HG03354 (cell line): ENCODE measurements at regions not wholly inside any gene's neighbourhood (a gene's known extent, or its start where the extent isn't known, plus 50 kb on each side); places are given as distances from the start of the nearest gene placed in this dataset.
"Not testable (repeated sequence)": the region's sequence is repeated elsewhere in the genome, so short reads cannot be mapped to it uniquely, and the experiment has no call there.

Experiments
- ATAC-seq: cut with Tn5 transposase; IDR thresholded peaks from one replicate; pipeline ENCODE4 v1.9.1; 2021; ENCODE audit warnings: mild to moderate bottlenecking; ENCODE audit not compliant: unreplicated experiment, poor library complexity, severe bottlenecking

DNA sequence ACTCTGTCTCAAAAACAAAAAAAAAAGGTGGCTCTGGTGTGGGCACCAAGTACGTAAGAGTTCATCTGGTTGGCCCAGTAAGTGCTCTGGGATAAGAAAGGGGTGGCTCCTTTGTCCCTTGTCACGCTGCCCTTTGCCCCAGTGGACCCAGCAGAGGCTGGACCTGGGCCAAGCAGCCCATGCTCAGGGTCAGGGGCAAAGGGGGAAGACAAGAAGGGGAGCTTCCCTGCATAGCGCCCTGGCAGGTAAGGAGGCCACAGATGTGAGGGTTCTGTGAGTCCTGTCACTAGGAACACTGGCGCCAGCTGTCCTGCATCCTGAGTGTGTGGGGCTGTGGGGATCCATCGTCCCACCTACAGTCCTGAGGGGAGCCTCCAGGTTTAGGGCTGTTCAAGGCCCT is 65.3 kb downstream of the GADD45G start:
- ATAC-seq = no peak

DNA sequence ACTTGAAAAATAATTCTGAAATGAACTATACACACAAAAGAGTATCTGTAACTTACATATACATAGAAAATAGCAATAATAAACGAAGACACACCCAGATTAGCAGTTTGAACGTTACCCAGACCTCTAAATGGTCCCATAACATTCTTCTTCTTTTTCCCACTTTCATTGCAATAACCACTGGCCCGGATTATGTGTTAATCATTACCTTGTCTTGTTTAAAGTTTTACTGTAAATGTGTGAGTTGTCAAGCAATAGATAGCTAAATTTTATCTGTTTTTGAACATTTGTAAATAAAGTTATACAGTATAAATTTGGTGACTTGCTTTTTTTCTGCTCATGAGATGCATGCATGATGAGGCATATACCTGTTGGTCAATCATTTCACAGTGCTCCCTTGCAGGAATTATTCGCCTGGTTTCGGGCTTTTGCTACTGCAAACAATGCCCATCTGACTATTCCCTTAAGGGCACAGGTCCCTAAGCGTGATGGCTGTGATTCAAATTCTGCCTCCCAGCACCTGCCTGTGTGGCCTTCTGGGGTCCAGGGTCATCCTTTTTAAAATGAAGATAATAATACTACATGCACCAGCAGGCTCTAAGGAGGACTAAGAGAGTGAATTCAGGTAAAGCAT is 66.1 kb downstream of the GADD45G start:
- ATAC-seq = no peak

DNA sequence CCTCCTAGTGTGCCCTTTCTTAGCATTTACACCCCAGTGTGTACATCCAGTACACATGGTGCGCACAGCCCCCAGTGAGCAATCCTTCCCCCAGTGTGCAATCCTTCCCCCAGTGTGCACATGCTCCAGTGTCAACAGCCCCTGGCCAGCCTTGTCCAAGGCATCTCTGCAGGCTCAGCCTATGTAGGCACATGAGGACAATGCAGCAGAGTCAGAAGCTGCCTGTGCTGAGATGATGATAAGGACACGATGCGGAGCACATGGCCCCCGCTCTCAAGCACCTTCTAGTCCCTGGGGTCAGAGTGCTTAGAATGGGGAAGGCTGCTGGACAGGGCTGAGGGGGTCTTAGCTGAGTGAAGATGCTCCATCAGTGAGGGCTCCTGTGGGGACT is 69.8 kb downstream of the GADD45G start:
- ATAC-seq = no peak

DNA sequence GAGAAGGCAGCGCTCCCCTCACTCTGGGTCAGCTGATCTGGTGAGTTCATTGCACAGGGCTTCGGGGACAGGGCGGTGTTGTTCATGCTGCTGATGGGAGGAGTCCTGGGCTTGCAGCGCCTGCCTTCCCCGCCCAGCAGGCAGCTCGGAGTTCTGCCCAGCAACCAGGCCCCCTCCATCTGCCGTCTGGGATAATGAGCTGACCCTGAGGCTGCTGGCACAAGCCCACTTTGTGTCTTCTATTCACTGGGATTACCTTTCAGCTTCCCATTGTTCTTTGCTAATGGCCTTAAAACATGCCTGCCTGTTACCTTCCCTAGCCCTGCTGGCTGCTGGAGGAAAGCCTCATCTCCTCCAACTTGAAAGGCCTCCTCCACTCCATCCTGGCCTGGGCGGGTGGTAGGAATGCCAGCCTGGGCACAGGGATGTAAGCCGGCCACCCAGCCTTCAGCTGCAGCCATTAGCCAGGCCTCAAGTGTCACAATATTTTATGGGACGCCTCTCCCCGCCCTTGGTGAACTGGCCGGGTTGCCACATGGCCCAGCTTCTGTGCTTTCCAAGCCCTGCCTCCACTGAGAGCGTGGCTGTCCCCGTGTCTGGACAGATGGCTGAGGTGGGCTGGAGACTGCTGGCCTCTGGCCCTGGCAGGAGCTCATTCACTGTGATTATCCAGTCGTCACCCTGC is 70.4 kb downstream of the GADD45G start:
- no peak for ATAC-seq

DNA sequence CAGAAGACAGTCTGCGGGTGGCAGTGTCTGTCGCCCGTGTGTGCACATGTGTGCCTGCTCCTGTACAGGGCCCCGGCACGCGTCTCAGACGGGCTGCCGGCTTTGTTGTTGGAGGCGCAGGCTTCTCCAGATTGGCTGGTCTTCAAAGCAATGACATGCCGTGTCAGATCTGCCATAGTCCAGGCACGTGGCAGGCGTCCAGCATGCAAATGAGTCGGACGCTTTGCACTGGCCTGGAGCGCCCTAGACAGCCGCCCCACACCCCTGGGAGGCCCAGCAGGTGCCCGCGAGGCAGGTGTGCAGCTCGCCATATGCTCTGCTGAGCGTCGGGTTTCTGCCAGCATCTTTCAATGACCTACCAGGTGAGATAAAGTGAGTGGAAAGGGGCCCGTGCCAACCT is 71.5 kb downstream of the GADD45G start:
- no peak for ATAC-seq

DNA sequence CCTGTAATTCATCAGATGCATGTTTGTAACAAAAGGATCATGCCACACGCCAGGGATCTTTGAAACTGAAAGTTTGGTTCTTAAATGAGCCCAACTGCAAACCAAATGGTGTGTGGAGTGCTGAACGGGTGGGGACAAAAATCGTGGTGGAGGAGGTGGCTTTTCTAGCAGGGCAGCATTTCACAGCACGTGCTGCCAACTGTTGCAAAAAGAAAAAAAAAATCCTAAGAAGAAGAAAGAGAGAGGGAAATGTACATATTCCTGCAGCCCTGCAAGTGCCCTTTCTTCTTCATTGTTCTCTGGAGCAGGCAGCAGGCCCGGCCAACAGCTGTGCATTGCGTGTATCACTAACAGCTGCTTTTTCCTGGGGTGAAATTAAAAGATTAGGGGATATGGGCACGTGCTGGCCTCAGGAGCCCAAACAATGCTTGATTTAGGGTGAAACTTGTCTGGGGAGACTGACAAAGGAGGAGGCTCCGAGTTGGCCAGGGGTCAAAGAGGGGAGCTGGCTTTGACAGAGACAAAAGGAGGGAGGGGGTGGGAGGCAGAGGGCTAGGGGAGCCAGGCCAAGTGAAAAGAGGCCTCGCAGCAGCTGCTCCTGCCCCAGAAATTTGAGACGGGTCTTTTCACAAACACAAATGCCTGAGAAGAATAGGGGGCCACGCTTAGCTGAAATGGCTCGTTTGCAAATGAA is 73.0 kb downstream of the GADD45G start:
- ATAC-seq = no peak

DNA sequence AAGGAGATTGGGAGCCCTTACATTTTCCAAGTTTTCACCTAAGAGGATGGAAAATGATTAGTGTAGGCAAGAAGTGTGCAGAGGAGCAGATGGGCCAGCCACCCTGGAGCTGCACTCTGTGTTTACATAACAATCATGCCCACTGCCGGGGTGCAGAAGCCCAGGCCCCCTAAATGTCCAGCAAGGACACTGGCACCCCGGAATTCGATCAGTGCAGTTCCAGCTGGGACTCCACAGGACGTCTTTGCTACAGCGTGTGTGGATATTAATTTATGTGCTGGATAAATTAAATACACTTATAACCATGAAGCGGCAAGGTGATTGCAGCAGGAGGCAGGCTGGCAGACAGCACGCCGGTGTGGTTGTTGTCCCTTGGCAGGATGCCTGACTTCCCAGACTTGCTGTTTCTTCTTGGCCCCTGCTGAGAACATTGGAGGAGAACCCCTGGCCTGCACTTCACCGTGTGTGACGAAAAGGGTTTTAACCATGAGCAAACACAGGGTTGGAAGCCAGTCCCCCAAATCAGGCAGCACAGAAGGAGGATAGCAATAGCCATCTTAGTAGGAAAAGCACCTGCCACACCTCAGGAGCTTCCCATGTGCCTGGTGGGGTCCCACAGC is 73.7 kb downstream of the GADD45G start:
- ATAC-seq = no peak

DNA sequence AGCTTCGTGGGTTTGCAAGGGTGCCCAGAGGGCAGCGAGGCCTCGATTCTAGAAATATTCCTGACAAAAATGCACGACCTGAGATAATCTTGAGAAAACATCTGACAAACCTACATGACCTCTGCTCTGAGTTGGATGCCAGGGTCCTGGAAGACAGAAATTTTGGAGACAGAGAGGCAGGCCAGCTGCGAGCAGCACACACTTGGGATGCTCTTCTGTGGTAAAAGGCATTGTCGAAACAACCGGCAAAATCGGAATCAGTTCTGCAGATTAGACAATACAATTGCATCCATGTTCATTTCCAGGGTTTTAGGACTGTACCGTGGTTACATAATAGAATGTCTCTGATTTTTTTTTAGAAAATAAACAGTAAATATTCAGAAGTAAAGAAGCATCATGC is 74.2 kb downstream of the GADD45G start:
- no peak for ATAC-seq

DNA sequence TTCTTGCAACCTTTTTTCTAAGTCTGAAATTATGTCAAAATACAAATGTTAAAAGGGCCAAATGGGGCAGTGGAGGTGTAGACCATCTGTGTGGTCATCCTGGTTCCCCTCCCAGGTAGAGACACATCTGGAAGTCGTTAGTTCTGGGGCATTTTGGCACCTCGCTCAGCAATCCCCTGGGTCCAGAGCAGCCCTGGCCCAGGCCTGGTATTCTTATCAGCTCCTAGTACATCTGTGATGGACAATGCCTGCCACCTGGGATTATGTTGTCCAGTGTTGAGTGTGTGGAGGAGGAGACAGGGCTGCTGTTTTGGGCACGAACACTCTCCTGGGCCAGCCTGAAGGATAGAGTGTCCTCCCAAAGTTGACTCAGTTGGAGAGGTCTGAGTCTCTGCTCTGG is 74.8 kb downstream of the GADD45G start:
- no peak for ATAC-seq

DNA sequence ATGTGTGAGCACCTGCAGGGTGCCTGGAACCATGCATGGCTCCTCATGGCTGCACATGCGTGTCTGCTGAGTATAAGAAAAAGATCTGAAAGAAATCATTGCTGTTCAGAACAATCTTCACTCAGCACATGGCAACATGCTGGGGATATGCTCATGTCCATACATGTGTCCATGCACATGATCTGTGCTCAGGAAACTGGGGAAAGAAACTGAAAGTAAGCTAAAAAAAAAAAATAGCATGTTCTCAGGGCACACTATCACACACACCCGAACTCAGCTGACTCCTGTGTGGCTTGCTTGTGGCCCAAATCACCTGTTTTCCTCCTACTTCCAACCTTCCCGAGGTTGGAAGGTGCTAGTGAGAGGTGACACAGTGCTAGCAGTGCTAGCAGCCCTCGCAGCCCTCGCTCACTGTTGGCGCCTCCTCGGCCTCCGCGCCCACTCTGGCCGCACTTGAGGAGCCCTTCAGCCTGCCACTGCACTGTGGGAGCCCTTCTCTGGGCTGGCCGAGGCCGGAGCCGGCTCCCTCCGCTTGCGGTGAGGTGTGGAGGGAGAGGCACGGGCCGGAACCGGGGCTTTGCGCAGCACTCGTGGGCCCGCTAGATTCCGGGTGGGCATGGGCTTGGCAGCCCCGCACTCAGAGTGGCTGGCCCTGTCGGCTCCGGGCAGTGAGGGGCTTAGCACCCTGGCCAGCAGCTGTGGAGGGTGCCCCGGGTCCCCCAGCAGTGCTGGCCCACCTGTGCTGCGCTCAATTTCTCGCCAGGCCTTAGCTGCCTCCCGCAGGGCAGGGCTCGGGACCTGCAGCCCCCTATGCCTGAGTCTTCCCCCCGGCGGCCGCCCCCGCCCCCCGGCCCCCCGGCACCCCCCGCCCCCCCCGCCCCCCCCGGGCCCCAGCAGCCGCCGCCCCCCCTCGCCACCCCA is 76.0 kb downstream of the GADD45G start:
- ATAC-seq = no peak

DNA sequence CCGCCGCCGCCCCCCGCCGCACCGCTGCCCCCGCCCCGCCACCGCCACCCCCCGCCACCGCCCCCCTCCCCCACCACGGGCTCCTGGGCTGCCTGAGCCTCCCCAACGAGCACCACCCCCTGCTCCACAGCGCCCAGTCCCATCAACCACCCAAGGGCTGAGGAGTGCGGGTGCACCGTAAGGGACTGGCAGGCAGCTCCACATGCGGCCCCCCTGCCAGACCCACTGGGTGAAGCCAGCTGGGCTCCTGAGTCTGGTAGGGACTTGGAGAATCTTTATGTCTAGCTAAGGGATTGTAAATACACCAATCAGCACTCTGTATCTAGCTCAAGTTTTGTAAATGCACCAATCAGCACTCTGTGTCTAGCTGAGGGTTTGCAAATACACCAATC is 76.7 kb downstream of the GADD45G start:
- ATAC-seq = not testable (repeated sequence)

DNA sequence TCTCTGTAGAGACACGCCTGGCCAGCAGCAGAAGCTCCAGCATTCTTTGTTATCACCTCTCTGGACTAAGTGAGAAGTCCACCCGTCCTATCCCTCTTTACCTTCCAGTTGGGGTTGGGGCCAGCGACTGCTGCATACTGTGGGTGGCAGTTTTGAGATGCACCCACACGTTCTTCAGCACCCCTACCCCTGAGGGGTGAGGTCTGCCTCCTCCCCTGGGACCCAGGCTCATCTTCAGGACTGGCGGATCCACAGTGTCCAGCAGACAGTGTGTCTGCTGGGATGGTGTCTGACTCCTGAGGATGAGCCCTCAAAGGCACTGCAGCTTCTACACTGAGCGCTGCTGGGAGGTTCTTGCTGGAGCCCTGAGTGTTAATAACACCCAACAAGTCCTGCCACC is 78.8 kb downstream of the GADD45G start:
- ATAC-seq = no peak

DNA sequence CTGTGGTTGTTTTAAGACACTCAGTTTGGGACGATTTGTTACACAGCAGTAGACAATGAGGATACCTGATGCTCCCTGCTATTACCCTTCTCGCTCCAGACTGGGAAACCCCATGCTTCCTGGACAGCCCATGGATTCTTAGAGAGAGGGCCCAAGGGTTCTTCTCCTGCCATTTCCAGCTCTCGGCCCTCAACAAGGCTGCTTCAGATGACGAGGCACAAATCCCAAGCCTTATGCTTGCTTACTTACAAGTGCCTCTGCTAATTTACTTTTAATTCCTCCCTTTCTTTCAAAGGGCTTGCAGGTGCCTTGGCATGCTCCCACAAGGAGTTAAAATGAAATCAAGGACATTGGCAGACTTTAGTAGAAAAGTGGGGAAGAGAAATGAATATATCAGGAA is 79.4 kb downstream of the GADD45G start:
- no peak for ATAC-seq

DNA sequence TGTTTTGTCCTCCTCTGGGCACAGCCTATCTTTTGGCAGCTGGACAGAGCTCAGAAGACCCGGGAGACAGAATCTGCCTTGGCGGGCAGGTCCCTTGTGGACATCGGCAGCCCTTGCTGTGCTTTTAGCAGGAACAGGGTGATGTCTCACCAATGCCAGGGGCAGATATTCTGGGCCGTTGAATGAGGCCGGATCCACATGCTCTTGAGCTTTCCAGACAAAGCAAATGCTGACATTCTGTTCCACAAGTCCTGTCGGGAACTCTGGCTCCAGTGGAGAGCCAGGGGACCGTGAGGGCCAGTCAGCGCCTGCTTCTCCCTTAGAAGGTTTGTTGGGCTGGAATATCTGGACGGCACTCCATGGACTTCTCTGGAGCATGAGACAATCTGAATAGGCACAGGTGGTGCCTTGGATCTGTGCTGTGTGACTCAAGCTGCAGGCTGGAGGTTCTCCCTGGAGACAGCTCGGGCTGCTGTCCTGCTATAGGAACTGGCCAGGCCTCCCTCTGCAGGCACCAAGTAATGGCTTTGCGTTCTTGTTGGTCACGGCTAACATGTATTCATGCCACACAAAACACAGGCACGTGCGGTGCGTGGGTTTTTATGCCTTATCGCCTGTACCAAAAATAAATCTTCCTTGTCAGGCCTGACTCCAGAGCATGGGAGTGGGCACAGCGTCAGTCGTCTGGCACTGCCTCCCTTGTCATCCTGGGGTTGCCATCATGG is 80.3 kb downstream of the GADD45G start:
- no peak for ATAC-seq

DNA sequence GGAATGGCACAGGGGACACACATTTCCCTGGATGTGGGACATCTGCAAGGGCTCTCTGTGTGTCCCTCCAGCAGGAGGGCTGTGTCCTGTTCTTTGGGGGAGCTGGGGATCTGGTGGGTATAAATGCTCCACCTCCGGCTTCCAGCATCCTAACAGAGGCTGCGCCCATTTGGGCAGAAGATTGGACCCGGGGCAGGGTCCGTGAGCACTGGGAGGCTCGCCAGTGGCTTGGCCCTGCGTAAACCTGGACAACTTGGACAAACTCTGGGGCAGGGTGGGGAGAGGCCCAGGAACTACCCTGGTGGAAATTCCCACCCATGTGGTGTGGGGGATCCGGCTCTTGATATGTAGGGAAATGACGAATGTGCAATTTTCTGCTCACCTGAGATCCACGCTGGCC is 80.9 kb downstream of the GADD45G start:
- ATAC-seq = no peak

DNA sequence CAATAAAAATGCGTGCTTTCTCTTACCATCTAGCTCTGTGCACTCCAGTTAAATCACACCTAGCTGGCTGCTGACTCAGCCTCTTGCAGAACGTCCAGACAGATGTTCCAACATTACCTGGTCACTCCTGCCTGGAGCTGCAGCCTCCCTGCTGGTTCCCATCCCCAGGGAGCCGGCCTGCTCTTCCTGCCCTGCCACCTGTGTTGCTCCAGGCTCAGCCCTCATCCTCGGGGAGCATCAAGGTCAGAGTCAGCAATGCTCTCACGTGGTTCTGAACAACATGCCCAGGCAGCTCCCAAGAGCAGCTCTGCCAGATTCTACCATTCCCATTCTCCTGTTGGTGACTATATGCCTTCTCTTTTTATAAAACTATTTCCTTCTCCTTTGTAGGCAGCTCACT is 81.3 kb downstream of the GADD45G start:
- ATAC-seq = no peak

DNA sequence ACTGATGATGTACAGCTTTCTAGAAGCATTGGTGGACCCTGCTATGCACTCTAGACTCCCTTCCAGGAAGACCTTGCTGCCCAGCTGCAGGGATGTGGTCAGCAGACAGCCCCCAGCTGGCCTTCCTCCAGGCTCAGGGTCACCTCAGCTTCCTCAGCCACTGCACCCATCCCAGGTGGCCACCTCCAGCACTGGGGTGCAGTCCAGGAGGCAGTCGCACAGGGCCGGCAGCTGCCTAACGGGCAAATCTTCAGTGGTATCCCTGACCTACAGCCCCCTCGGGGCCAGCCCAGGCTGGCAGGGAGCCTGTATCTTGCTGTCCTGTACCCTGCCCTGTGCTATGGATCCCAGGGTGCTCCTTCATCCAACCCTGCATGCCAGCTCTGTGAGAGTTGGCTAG is 81.8 kb downstream of the GADD45G start:
- ATAC-seq = no peak

DNA sequence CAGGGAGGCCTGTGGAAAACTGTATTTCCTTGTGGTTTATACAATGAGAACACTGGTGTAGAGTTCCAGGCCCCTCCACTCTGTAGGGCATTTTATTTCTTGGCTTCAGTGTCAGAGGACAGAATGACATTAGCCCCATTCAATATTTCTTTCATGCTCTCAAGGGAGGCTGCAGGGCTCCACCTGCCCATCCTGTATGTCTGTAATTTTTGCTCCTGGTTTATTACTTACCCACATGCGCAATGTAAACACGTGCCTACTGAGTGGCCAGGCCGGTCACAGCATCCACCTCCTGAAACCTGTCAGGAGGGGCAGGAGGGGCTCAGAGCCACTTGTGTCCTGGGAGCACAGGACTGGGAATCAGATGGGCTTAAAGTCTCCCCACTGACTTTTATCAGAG is 82.4 kb downstream of the GADD45G start:
- no peak for ATAC-seq

DNA sequence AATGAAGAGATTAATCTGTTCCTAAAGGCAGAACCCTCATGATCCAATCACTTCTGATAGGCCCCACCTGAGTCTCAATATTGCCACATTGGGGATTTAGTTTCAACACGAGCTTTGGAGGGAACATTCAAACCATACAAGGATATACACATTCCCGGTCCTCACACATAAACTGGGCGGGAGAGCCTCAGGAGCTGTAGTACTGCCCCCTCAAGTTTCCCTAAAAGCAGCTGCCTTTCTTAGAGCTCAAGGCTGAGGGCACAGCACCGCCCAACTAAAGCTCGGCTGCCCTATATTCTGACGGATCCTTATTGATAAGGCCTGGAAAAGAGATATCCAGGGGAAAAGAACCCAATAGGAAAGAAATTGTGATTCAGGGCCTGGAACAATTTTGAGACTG is 83.0 kb downstream of the GADD45G start:
- no peak for ATAC-seq
